SU-DHL-6 (cell line): ENCODE measurements at regions not wholly inside any gene's neighbourhood (a gene's known extent, or its start where the extent isn't known, plus 50 kb on each side); places are given as distances from the start of the nearest gene placed in this dataset.

Experiments
- H2AFZ ChIP-seq: fragments of 200-600 bp; sonication (generic); 2 replicates; pipeline ENCODE4 v1.6.1; 2014; ENCODE audit warnings: low read depth, mild to moderate bottlenecking, moderate library complexity, mixed read lengths, antibody characterized with exemption, low read length; ENCODE audit not compliant: severe bottlenecking
- H3F3A ChIP-seq: fragments of 200-600 bp; shearing (Covaris generic); 2 replicates; pipeline ENCODE4 v1.6.0; 2016; ENCODE audit warnings: antibody characterized with exemption, mild to moderate bottlenecking; ENCODE audit not compliant: insufficient read depth
- H3K27ac ChIP-seq: fragments of 200-600 bp; sonication (generic); 2 replicates; pipeline ENCODE4 v1.5.1; 2016; ENCODE audit warnings: low read depth, mild to moderate bottlenecking, low read length, moderate library complexity, mixed read lengths
- H3K27me3 ChIP-seq: fragments of 200-600 bp; sonication (generic), shearing (Covaris generic); 2 replicates; pipeline ENCODE4 v1.6.0; 2014; ENCODE audit warnings: mild to moderate bottlenecking, low read length
- H3K36me3 ChIP-seq: fragments of 200-600 bp; sonication (generic); 2 replicates; pipeline ENCODE4 v1.6.1; 2014; ENCODE audit warnings: mild to moderate bottlenecking, low read length, mixed read lengths
- H3K4me2 ChIP-seq: fragments of 300-600, 200-600 bp; shearing (Covaris generic), sonication (generic); 2 replicates; pipeline ENCODE4 v1.6.0; 2014; ENCODE audit warnings: low read length, low read depth, mild to moderate bottlenecking; ENCODE audit not compliant: poor library complexity, severe bottlenecking
- H3K4me3 ChIP-seq: fragments of 200-600 bp; sonication (generic); 2 replicates; pipeline ENCODE4 v1.5.1; 2014; ENCODE audit warnings: antibody characterized with exemption, low read length, mild to moderate bottlenecking, mixed read lengths; ENCODE audit not compliant: insufficient read depth, poor library complexity, severe bottlenecking
- H3K79me2 ChIP-seq: fragments of 200-600 bp; sonication (generic); 2 replicates; pipeline ENCODE4 v1.6.1; 2014; ENCODE audit warnings: mild to moderate bottlenecking, low read length, moderate library complexity; ENCODE audit not compliant: insufficient read depth
- H3K9ac ChIP-seq: fragments of 200-600 bp; sonication (generic); 2 replicates; pipeline ENCODE4 v1.7.0; 2014; ENCODE audit warnings: mild to moderate bottlenecking, low read length
- H3K9me2 ChIP-seq: fragments of 200-600 bp; sonication (generic); replicated peaks from 2 replicates; pipeline ENCODE4 v1.6.1; 2014; ENCODE audit warnings: low read length; ENCODE audit not compliant: insufficient read depth
- H3K9me3 ChIP-seq: fragments of 200-600 bp; sonication (generic); 2 replicates; pipeline ENCODE4 v1.6.1; 2014; ENCODE audit warnings: low read length, mixed read lengths; ENCODE audit not compliant: insufficient read depth
- H4K20me1 ChIP-seq: fragments of 200-600 bp; sonication (generic); 2 replicates; pipeline ENCODE4 v1.6.1; 2014; ENCODE audit warnings: low read depth, mild to moderate bottlenecking, antibody characterized with exemption, low read length, moderate library complexity, mixed read lengths
- CTCF ChIP-seq: fragments of 200-600 bp; sonication (generic); IDR thresholded peaks from one replicate; pipeline ENCODE4 v1.5.1; 2017; ENCODE audit warnings: antibody characterized with exemption, mild to moderate bottlenecking, low read length, moderate library complexity; ENCODE audit not compliant: insufficient read depth, poor library complexity, severe bottlenecking
- EZH2phosphoT487 ChIP-seq: fragments of 200-600 bp; sonication (generic), shearing (Covaris generic); conservative IDR thresholded peaks from 2 replicates; pipeline ENCODE4 v1.6.1; 2018; ENCODE audit warnings: mild to moderate bottlenecking, antibody characterized with exemption, low read length, moderate library complexity, mixed read lengths

DNA sequence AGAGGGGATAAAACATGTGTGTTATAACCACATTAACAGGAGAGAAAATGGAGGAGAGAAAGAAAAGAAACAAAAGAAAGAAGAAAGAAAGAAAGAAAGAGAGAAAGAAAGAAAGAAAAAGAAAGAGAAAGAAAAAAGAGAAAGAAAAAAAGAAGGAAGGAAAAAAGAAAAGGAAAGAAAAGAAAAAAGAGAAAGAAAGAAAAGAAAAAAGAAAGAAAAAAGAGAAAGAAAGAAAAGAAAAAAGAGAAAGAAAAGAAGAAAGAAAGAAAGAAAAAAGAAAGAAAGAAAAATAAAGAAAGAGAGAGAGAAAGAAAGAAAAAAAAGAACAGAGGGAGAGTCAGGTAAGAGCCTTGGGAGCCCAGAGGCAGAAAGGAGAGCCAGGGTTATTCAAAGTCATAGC is 446.6 kb upstream of the ASIC2 start:
- H3K9ac ChIP-seq, result no peak overlapping the region
- no peak overlapping the region for H3K4me2 ChIP-seq
- no peaks in the 10 kb centered on the region for H3K9me3 ChIP-seq
- H3K27ac ChIP-seq, result no peak overlapping the region
- no peak overlapping the region for H3K4me3 ChIP-seq
- H3F3A ChIP-seq, result no peaks in the 10 kb centered on the region
- H2AFZ ChIP-seq, result no peak overlapping the region
- no peaks in the 10 kb centered on the region for H4K20me1 ChIP-seq
- no peaks in the 10 kb centered on the region for H3K79me2 ChIP-seq
- H3K9me2 ChIP-seq, result no peaks in the 10 kb centered on the region
- no peaks in the 10 kb centered on the region for H3K27me3 ChIP-seq
- H3K36me3 ChIP-seq, result no peaks in the 10 kb centered on the region
- TF ChIP-seq CTCF, result no peak
- TF ChIP-seq EZH2phosphoT487, result no peak

DNA sequence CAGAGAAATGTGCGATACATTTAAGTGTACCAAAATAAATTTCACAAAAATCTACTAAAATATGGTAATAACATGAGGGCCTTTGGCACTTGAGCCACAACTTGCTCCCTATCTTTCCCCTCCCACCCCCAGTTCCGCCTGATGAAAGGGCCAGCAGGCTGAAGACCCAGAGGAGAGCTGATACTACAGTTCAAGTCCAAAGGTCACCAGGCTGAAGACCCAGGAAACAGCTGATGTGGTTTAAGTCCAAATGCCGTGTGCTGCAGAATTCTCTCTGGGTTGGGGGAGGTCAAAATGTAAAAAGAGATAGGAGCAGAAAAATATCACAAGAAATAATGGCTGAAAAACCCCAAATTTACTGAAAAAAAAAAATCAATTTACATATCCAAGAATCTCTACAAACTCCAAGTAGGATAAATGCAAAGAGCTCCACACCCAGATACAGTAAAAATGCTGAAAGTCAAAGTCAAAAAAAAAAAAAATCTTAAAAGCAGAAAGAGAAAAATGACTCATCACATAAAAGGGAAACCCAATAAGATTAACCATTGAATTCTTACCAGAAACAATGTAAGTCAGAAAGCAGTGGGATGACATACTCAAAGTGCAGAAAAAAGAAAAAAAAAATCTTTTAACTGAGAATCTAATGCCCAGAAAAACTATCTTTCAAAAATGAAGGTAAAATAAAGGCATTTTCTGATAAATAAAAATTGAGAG is 452.1 kb upstream of the ASIC2 start:
- H3K27ac ChIP-seq, result no peak overlapping the region

GRCh38 chr17:33749171-33749570 is 456.1 kb upstream of the ASIC2 start:
- no peak for TF ChIP-seq CTCF
- no peak for TF ChIP-seq EZH2phosphoT487
- no peak overlapping the region for H3K27ac ChIP-seq
- no peaks in the 10 kb centered on the region for H3K79me2 ChIP-seq
- H2AFZ ChIP-seq, result no peak overlapping the region
- no peak overlapping the region for H3K4me3 ChIP-seq
- no peaks in the 10 kb centered on the region for H3K36me3 ChIP-seq
- no peaks in the 10 kb centered on the region for H4K20me1 ChIP-seq
- H3K27me3 ChIP-seq, result no peaks in the 10 kb centered on the region
- H3K4me2 ChIP-seq, result no peak overlapping the region
- no peaks in the 10 kb centered on the region for H3K9me3 ChIP-seq
- no peak overlapping the region for H3K9ac ChIP-seq
- no peaks in the 10 kb centered on the region for H3F3A ChIP-seq
- H3K9me2 ChIP-seq, result no peaks in the 10 kb centered on the region

More for the DNA sequence above, 452.1 kb upstream of the ASIC2 start:
- Histone ChIP-seq H3F3A (no peaks in the 10 kb centered on the region), H3K36me3 (no peaks in the 10 kb centered on the region), H3K9me3 (no peaks in the 10 kb centered on the region), H4K20me1 (no peaks in the 10 kb centered on the region), H3K4me2 (no peak overlapping the region), H3K9ac (no peak overlapping the region), H2AFZ (no peak overlapping the region), H3K4me3 (no peak overlapping the region), H3K27me3 (no peaks in the 10 kb centered on the region), H3K9me2 (no peaks in the 10 kb centered on the region), H3K79me2 (no peaks in the 10 kb centered on the region)
- TF ChIP-seq CTCF (no peak), EZH2phosphoT487 (no peak)
